ENCODE measurements at regions not wholly inside any gene's neighbourhood (a gene's known extent, or its start where the extent isn't known, plus 50 kb on each side); places are given as distances from the start of the nearest gene placed in this dataset.

DNA sequence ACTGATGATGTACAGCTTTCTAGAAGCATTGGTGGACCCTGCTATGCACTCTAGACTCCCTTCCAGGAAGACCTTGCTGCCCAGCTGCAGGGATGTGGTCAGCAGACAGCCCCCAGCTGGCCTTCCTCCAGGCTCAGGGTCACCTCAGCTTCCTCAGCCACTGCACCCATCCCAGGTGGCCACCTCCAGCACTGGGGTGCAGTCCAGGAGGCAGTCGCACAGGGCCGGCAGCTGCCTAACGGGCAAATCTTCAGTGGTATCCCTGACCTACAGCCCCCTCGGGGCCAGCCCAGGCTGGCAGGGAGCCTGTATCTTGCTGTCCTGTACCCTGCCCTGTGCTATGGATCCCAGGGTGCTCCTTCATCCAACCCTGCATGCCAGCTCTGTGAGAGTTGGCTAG lies 81.8 kb downstream of the GADD45G start:
- TF ChIP-seq EZH2 (IDR thresholded peaks at IDR 0.05) (no peak), POLR2AphosphoS5 (IDR thresholded peaks at IDR 0.05; ENCODE audit: borderline replicate concordance, low read depth, low read length) (no peak)
